NCI-H69 (cell line): ENCODE measurements at regions not wholly inside any gene's neighbourhood (a gene's known extent, or its start where the extent isn't known, plus 50 kb on each side); places are given as distances from the start of the nearest gene placed in this dataset.
A peak's percentile ranks its signal among the peaks of the same experiment; 100 is the strongest.

Experiments
- DNase-seq: peaks from one replicate; lab custom pipeline; 2025; lab: John Stamatoyannopoulos, UW

- DNase-seq: no peak
These were observed 746.4 kb upstream of the FLRT2 start for GRCh38 chr14:84783511-84783910.

DNA sequence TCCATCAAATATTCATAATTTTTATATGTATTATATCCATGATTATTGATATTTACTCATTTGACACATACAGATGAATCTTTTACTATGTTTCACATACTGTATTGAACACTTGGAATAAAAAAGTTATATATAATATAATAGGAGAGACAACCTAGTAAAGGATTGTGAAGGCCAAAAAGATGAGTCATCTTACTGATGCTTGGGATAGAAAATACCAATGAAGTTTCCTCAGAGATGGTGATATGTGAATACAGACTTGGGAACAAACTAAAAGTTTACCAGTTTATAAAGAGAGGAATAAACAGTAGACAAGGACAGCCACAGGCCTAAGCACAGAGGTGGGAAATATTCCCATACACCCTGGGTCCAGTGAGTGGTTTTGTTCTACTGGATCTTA lies 743.9 kb upstream of the FLRT2 start:
- no peak for DNase-seq

- DNase-seq: no peak
These were observed 740.9 kb upstream of the FLRT2 start for GRCh38 chr14:84789012-84789411.

DNA sequence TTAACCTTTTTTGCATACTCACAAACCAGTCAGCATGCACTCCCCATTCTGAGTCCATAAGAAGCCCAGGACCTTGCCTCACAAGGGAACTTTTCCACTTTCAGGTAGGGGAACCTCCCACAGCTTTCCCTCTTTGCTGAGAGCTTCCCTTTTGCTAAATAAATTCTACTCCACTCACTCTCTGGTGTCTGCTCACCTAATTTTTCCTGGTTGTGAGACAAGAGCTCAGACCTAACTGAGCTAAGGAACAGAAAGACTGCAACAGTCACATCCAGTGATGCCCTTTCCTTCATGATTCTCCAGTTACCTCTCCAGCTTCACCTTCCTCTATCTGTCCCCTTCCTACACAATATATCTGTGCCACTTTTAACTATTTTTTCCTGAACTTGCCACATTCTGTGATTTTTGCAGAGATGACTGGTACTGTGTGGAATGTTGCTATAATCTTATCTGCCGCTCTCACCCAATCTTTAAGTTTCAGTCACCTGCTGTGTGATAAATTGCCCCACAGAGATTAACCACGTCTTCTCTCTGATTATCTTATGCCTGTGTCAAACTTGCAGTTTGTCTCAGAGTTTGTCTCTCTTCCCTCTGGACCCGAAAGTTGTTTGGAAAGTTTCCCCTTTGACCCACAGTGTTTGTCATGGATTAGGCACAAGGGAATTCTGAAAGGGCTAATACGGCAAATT lies 737.1 kb upstream of the FLRT2 start:
- DNase-seq: no peak

- DNase-seq: no peak
These were observed 732.6 kb upstream of the FLRT2 start for GRCh38 chr14:84797326-84797725.

GRCh38 chr14:84804468-84804867 lies 725.5 kb upstream of the FLRT2 start:
- DNase-seq: no peak

- DNase-seq: no peak
These were observed 725.0 kb upstream of the FLRT2 start for GRCh38 chr14:84804895-84805294.

GRCh38 chr14:84806181-84806580 lies 723.8 kb upstream of the FLRT2 start:
- no peak for DNase-seq

DNA sequence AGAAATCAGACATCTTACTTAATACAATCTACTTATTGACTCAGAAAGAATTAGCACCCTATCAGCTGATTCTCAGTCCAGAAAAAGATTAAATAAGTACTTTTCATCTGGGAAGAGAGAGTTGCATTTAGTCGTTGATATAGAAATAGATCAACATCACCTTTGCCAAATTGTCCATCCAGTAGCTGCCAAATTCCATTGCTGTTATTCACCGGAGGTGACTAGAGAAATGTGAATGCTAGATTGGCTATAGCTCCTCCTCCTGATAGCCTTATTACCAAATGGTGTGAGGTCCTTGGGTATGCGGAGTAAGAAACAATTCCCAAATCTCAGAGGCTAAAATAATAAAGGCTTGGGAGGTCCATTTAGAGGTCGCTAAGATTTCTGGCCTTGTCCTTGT lies 723.3 kb upstream of the FLRT2 start:
- DNase-seq: no peak

DNA sequence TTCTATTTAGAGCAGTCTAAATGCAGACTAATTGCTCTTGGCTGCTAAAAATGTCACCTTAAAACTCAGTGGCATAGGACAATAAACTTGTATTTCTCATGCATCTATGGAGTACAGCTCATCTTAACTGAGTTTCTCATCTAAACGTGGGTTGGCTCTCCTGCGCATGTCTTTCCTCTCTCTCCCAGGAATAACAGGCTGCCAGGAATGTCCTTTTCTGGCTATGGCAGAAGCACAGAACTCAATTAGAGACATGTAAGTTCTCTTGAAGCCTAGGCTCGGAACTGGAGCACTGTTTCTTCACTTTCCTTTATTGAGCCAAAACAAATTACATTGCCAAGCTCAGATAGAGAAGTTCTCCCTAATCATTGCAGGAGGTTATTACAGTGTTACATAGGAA lies 722.3 kb upstream of the FLRT2 start:
- no peak for DNase-seq

- DNase-seq: no peak
These were observed 720.8 kb upstream of the FLRT2 start for GRCh38 chr14:84809158-84809557.

- no peak for DNase-seq
These were observed 715.6 kb upstream of the FLRT2 start for GRCh38 chr14:84814391-84814790.

- no peak for DNase-seq
These were observed 710.4 kb upstream of the FLRT2 start for GRCh38 chr14:84819528-84819927.

DNA sequence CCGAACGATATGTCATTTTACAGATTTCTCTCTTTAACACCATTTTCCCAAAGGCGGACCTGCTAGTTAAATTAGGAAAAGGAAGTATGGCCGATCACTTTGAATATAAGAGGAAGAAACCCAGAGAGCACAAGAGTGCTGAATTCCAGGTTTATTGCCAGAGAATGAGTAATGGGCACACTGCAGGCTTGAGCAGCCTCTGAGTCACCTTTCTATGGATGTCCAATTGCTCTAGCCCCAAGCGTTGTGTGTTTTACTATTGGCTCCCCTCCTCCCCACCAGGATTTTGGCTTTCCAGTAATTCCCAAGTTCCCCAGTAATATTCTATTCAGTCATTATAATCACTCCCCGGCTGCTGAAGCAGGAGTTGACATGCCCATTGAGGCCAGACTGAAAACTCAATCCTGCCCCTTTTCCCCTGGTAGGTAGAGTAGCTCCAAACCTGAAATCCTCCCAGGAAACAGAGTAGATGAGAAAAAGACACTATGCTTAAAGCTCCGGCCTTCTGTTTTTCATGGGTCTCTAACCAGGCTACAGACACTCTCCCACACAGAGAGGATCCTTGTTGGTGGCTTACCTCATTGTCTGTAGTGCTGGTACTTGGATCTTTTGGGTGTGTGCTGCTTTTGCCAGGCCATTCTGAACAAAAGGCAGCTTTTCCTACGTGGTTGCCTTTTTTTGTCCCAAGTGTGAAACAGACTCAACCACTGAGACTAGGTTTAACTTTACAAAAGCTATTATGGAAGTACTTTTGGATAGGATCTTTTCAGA lies 704.3 kb upstream of the FLRT2 start:
- DNase-seq: no peak

GRCh38 chr14:84826294-84826693 lies 703.6 kb upstream of the FLRT2 start:
- DNase-seq: no peak

DNA sequence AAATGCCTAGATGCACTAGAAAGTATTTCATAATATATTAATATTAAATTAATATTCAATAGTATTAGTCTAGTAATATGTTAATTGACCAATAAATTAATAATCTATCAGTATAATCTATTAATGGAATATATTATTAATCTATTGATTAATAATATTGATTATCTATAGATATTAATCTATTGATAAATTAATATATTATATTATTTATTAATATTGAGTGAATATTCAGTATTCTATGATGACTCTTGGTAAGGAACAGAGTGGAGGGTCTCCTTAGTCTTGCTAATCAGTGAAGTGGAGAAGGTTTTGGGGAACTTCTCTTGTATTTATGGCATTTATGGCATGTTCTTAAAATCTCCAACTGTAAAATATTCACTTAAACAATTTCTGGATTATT lies 679.3 kb upstream of the FLRT2 start:
- DNase-seq: no peak

DNA sequence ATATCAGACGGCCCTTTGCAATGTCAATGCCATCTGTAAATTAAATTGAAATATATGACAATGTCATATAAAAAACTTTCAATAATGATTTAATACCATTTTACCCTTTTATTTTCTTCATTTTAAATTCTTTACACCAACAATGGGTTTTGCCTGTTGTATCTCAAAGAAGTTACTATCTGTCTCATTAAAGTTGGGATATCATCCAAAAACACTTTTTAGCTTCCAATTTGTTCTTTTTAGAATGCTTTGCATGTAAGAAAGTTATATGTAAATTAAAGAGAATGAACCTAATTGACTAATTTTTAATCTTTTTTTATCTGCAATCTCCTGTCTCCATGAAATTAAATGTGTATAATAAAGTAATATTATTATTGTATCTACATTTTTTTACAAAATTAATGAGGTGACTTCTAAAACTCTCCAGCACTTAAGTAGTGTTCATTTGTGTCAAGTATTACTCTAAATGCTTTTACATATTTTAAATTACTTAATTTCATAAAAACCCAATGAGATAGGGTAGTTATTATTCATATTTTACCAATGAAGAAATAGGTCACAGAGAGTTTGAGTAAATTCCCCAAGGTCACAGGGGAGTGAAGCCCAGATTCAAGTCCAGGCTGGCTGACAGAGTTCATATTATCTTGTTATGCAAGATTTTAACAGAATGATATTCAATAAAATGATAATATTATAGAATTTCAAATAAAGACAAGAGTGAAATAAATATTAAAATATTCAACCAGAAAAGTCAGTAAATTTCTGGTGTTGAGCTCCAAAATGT lies 673.0 kb upstream of the FLRT2 start:
- no peak for DNase-seq

DNA sequence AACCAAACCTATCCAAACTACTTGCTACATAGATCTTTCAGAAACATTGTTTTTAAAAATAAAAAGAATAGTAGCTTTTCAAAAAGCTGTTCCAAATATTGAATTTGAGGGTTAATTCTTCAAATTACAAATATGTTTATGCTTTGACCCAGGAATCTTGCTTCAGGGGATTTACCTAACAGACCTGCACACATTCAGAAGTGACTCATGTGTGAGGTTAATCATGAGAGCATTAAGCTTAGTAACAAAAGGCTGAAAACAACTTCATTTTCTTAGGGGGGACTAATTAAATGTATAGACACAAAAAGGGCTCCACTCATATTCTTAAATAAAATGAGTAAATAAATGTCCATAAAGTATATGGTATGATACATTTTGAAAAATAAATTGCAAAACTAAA lies 672.4 kb upstream of the FLRT2 start:
- peak; percentile 68 for DNase-seq

GRCh38 chr14:84859116-84859515 lies 670.8 kb upstream of the FLRT2 start:
- DNase-seq: peak; percentile 70

GRCh38 chr14:84864548-84865271 lies 665.2 kb upstream of the FLRT2 start:
- DNase-seq: no peak

- no peak for DNase-seq
These were observed 658.2 kb upstream of the FLRT2 start for GRCh38 chr14:84871734-84872133.

- peak; percentile 81 for DNase-seq
These were observed 655.5 kb upstream of the FLRT2 start for GRCh38 chr14:84874436-84874835.
